ENCODE measurements at regions not wholly inside any gene's neighbourhood (a gene's known extent, or its start where the extent isn't known, plus 50 kb on each side); places are given as distances from the start of the nearest gene placed in this dataset.
A peak's percentile ranks its signal among the peaks of the same experiment; 100 is the strongest.
"Not testable (repeated sequence)": the region's sequence is repeated elsewhere in the genome, so short reads cannot be mapped to it uniquely, and the experiment has no call there.

DNA sequence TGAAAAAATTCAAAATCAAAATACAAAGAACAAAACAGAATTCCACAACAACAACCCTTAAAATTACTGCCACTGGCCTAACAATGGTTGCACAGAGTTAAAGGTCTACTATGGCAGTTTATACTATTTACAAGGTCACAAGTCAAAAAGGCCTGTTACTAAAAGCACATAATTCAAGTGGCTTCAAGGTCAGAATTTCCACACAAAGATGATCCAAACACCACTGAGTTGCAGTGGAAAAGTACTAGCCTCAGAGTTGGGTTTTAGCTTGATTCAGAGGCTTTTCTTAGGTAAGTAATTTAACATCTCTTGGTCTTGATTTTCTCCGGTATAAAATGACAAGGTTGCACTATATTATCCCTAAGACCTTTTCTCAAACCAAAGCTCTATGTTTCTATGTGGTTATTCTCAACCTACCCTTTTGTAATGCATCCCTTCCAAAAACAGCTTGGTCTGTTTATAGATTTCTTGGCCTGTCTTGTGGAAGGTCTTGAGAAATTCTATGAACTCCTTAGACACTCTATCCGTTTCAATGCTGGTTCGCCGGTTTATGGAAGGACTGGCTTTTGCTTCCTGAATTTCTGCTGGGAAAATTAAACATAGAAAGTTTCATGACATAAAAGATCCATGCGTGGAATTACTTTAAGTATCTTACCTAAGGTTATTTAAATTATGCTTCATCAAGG lies 69.5 kb downstream of the MDH2 start:
- intact Hi-C loops (cut with DNase I); DNase-seq: not testable (repeated sequence)

DNA sequence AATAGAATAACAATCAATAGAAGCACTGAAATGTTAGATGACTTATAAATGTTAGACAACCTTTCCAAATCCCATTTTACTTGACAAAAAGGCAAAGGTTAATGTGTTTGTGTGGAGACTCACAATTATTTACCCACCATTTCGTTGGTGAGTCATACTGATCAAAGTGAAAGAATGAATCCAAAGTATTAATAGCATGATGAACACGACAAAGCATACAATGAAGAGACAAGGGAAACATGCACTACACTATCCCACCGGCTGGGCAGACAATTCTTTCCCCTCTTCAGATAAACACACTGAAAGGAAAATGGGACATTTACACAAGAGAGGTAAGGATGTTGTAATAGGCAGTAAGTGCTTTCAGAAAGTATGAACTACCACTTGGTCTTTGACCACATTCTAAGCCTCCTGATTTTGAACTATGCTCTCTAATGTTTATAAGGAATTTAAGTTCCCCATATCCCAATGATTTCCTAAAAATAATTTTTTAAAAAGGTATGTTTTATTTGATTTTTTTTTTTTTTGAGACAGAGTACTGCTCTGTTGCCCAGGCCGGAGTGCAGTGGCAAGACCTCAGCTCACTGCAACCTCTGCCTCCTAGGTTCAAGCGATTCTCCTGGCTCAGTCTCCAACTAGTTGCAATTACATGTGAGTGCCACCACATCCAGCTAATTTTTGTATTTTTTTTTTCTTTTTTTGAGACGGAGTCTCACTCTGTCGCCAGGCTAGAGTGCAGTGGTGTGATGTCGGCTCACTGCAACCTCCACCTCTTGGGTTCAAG lies 70.5 kb downstream of the MDH2 start:
- DNase-seq; intact Hi-C loops (cut with DNase I): not testable (repeated sequence)

DNA sequence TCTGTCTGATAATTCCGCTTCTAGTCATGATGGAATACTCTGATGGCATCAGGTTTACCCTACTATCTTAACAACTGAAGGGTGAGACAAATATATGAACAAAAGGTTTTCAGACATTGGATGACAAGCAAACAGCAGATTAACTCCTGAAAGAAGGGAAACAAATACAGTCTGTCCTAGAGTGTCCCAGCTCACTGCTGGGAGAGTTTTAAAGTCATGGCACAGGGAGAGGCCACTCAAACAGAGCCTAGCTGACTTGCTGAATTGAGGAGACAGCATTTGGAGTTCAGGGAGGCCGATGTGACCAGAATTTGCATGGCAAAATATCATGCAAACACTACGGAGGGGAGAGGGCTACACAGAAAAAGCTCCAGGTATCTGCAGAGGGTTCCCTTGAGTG lies 73.1 kb downstream of the MDH2 start:
- intact Hi-C loops (cut with DNase I), result no loop called here
- DNase-seq, result no peak

DNA sequence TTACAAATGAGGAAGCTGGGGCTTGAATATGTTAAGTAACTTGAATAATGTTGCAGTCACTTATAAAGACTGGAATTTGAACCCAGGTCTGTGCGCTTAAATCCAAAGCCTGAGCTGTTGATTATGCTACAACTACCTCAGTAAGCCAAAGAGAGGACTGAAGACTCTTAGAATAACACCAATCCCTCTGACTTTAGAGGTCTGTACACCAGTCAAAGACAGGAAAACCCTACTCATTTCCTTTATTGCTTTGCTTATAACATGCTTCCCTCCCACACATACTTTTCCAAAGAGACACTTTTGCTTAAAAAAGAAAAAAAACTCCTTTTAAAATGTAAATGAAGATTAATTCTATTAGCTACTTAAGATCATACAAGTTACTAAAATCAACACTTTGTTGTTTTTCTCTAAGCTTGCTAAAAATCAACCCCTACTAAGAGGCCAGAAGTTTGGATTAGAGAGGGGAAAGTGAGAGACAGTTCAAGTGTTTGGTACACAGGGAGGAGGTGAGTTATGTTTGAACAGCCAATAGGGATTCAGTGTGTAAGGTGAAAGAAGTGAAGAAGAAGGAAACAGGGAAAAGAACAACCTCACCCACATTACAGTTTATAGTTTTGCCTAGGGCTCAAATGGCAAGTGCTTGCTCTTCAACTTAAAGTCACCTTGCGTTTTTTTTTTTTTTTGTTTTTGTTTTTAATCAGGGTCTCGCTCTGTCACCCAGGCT lies 74.8 kb downstream of the MDH2 start:
- DNase-seq, result no peak
- intact Hi-C loops (cut with DNase I), result no loop called here

DNA sequence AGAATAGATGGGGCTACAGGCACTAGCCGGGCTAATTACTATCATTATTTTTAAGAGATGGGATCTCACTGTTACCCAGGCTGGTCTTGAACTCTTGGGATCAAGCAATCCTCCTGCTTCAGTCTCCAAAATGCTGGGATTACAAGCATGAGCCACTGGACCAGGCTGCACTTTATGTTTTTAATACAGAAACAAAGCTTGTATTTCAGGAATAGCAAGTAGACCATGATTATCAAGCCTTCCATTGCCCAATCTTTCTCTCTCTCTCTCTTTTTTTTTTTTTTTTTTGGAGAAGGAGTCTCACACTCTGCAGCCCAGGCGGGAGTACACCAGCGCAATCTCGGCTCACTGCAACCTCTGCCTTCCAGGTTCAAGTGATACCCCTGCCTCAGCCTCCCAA lies 75.4 kb downstream of the MDH2 start:
- DNase-seq, result no peak
- intact Hi-C loops (cut with DNase I), result no loop called here

DNA sequence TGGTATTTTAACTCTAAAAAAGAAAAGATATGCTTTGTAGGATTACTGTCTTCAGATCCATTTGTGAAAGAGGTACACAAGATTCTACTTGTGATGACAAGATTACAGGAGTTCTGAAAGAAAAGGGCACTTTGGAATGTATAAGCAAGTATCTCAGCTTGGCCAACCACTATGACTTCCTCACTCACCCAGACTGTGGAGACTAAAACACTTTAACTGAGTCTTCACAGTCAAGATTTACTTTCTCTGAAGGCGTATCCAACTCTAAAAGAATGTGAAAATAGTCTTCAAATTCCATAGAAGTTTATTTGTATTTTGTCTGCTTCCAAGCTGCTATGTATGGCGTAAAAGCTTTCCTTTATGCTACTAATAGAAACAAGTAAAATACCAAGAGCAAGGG lies 76.1 kb upstream of the SRRM3 start:
- DNase-seq, result no peak
- intact Hi-C loops (cut with DNase I), result no loop called here

DNA sequence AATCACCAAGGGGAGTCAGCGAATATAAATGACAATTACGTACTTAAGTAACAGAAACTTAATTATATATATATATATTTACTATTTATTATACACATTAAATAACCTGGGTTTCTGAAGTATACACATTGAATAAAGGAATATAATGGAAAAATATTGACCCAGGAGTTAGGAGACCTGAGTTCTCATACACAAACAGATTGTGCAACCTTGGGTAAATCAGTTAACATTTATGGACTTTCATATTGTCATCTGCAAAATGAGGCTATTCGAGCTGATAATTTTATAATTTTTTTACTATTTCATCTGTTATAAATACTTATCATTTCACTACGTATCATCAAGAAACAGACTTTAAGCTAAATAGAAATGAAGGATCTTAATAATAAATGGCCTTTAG lies 75.1 kb upstream of the SRRM3 start:
- DNase-seq, result no peak
- intact Hi-C loops (cut with DNase I), result no loop called here

DNA sequence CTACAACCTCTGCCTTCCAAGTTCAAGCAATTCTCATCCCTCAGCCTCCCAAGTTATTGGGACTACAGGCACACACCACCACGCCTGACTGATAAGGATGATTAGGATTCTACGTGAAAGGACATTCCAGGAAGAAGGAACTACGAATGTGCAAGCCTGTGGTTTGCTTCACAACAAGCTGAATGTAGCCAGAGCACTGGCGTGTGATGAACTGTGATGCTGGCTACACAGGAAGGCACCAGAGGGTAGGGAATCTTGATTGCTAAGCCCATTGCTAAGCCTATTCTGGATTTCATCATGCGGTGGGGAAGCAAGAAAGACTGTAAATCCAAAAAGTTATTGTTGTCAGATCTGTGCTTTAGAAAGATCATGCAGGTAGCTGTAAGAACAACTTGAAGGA lies 72.3 kb upstream of the SRRM3 start:
- intact Hi-C loops (cut with DNase I), result no loop called here
- no peak for DNase-seq

DNA sequence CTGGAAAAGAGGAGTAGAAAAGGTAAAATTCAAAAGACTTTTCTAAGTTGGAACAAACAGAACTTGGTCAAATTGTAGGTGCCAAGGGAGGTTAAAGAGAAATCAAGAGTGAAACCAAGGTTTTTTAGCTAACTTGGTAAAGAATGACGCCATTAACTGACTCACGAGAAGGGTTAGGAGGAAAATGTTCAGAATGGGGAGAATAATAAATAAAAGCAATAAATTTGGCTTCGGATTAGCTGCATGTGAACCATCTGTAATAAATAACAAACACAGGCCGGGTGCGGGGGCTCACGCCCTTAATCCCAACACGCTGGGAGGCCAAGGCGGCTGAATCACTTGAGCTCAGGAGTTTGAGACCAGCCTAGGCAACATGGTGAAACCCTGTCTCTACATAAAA lies 71.9 kb upstream of the SRRM3 start:
- DNase-seq, result no peak
- intact Hi-C loops (cut with DNase I), result no loop called here

DNA sequence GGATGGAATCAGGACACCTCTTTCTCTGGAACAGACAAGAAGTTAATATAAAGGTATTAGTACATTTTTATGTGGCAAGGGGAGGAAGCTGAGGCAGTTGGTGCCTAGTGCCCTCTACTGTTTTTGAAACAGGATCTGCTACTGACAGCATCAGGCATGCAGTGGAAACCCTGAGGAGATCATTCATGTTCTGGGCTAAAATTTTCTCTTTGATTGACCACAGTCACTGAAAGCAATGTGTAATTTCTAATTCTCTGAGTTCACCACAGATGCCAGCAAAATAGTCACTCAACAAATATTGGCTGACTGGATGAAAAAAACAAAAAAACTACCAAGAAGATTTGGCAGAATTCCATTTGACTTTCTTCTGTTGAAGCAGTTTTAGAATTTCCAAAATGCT lies 71.0 kb upstream of the SRRM3 start:
- intact Hi-C loops (cut with DNase I); DNase-seq: not testable (repeated sequence)

DNA sequence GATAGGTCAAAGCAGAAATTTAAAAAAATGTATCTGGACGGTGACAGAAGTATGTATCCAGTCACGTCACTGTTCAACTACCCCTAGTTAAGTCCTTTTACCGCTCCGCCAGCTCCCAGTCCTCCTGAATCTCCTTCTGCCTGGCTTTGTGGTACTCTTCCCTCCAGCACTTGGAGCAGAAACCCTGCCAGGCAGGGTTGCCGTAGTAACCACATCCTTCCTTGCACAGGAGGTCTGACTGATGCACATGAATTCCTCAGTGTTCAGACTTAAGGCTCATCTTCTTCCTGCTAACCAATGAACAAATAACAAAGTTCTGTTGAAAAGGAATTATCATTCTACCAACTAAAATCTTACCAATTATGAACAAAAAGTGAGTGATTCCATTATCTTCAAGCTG lies 69.8 kb upstream of the SRRM3 start:
- intact Hi-C loops (cut with DNase I), result not testable (repeated sequence)
- peak in 2 of 10 donors; percentile 23 to 89 for DNase-seq

DNA sequence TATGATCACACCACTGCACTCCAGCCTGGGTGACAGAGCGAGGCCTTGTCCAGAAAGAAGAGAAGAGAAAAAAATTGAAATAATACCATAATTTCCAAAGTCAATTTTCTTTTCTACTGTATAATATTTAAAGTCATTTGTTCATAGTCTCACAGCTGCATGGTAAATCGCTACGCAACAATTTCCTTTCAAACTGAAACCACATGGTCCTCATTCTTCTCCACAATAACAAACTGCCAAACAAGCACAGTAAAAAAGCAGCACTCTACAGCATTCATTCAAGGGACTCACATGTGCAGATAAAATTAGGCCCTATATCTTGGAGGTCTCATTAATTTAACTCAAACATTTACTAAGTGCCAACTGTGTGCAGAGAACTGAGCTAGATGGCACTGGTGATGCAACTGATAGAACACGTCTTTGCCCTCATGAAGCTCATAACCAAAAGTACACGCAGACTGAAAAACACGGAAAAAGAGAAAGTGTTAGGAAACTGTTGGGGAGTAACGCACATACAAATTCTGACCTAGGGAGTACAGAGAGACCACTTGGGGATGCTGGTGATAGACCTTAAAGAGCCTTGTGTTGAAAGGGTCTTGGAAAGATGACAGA lies 68.4 kb upstream of the SRRM3 start:
- intact Hi-C loops (cut with DNase I), result no loop called here
- no peak for DNase-seq

DNA sequence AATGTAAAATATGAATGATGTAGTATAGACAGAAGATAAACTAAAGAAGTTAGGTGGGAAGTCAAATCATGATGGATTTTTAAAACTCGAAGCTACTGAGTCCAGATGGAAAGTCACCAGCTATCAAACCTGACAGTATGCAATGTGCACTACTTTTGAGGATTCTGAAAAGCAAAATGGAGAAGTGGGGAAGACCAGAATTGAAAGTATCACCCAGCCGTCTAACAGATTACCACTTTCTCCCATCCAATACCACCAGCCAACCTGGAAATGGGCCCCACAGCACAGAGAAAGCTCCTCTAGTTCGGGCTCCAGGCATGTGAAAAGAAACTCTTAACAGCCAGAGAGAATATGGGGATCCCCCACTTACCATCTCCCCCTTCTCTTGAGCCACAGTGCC lies 67.9 kb upstream of the SRRM3 start:
- intact Hi-C loops (cut with DNase I), result no loop called here
- DNase-seq, result no peak

DNA sequence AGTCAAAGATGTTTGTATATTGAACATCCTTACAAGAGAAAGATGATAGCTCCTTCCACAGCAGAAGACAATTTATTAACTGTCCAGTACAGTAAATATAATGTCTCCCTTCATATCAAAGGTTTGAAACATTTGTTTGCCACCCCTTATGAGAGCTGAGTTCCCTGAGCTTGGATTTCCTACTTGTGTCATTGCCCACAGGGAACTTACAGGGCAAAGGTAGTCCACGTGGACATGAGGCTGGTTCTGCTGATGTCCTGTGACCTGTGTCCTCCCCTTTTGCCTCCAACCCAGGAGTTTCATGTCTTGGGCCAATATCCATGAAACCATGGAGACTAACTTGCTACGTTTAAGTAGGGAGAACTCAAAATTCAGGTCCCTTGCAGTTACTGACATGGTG lies 66.4 kb upstream of the SRRM3 start:
- intact Hi-C loops (cut with DNase I); DNase-seq: not testable (repeated sequence)

DNA sequence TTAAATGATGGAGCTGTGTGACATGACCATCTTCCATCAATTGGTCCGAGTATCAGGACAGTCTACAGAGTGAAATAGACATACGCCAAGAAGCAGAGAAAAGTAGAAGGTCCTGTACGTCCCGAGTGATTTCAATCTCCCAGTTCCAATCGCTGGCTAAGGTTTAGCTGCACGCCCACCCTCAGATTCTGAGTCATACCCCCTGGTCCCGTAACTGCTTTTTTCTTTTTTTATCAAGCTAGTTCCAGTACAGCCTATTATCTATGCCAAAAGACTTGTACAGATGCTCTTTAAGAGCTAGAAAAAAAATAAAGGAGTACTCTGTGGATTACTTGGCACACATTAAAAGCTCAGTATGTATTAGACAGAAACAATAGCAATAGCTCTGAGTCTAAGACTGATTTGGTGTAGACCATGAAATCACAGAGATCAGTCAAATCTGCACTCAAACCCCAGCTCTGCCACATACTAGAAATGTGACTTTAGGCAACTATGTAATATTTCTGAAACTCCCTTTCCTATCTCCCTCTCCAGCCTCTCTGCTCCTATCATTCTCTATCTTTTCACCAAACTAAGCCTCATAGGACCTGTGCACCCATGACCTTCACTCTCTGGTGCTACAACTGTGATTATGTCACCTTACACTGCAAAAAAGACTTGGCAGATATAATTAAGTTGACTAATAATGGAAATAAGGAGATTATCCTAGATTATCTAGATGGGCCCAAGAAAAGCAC lies 63.0 kb upstream of the SRRM3 start:
- DNase-seq; intact Hi-C loops (cut with DNase I): not testable (repeated sequence)

DNA sequence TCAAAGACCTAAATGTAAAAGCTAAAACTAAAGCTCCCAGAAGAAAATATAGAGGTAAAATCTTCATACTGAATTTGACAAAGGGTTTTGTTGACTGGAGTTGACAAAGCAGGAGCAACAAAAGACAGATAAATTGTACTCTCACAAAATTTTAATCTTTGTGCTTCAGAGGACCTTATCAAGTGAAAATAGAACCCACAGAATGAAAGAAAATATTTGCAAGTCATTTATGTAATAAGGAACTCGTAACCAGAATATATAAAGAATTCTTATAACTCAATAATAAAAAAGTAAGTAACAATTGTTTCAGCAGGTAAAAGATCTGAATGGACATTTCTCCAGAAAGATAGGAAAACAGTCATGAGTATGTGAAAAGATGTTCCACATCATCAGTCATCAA lies 62.0 kb upstream of the SRRM3 start:
- no peak for DNase-seq
- intact Hi-C loops (cut with DNase I), result no loop called here

DNA sequence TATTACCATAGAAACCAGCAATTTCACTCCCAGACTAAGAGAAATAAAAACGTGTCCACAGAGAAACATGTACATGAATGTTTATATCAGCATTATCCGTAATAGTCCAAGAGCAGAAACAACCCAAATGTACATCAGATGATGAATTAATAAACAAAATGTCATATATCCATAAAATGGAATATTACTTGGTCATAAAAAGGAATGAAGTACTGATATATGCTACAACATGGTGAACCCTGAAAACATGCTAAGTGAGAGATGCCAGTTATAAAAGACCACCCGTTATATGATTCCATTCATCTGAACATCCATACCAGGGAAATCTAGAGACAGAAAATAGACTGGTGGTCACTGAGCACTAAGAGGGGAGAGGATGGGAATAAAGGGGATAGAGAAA lies 61.4 kb upstream of the SRRM3 start:
- DNase-seq; intact Hi-C loops (cut with DNase I): not testable (repeated sequence)

DNA sequence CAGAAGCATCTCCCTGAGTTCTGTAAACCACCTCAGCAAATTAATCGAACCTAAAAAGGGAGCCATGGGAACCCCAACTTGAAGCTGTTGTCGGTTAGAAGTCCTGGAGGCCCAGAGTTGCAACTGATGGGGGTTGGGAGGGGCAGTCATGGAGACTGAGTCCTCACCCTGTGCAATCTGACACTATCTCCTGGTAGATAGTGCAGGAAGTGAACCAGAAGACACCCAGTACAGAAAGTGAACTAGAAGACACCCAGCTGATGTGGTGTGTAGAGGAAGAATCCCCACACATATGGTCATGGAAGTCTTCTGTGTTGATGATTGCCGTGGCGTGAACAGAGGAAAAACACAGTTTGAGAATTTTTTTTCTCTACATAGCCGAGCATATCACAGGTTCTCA lies 58.8 kb upstream of the SRRM3 start:
- intact Hi-C loops (cut with DNase I), result no loop called here
- DNase-seq, result no peak

DNA sequence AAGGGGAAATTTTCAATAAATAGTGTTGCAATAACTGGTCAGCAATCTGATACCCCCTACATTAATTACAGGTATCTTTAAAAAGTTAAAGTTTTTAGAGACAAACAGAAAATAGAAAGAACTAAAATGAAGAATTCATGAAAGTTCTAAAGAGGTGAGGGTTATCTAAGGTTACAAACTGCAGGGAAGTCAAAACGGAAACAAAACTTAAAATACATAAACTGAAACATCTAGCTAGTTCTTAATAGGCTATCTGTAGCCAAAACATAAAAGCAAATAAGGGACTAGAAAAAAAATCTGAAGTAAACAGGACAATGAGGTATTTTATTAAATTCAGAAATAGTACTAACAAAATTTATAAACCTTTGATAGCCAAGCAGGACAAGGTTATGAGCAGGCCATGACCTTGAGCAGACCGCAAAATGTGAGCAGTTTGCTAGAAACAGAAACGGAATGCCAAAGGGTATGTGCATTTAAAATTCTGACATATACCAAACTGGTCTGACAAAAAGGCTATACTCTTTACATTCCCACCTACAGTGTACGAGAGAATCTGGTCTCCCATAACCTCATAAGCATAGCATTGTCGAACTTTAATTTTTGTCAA lies 56.9 kb upstream of the SRRM3 start:
- intact Hi-C loops (cut with DNase I); DNase-seq: not testable (repeated sequence)

DNA sequence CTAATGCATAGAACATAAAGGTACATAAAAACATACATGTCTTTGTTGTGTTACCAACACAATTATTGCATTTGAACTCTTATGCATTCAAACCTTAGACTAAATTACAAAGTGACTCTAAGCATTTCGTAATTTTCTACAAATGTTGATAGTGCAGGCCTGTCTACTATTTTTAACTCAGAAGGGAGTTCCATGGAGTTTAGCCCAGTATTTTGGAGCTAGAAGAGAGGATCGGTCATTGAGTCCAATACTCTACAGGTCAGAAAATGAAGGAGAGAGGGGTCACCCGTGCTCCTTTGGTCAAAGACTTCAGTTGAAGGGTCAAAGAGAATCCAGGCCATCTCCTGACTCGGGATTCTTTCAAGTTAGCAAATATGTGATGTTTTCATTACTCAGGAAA lies 55.3 kb upstream of the SRRM3 start:
- DNase-seq, result no peak
- intact Hi-C loops (cut with DNase I), result no loop called here

Measured in posterior cingulate gyrus (tissue), 11 donors.